DMS153 (cell line): ENCODE measurements at regions not wholly inside any gene's neighbourhood (a gene's known extent, or its start where the extent isn't known, plus 50 kb on each side); places are given as distances from the start of the nearest gene placed in this dataset.

ENCODE experiments used
- DNase-seq: peaks from one replicate; lab custom pipeline; 2025; lab: John Stamatoyannopoulos, UW

GRCh38 chr22:27450448-27450847 lies 351.1 kb downstream of the MN1 start:
- no peak for DNase-seq

- DNase-seq, result no peak
These were observed 349.3 kb downstream of the MN1 start for GRCh38 chr22:27452245-27452644.

- no peak for DNase-seq
These were observed 348.6 kb downstream of the MN1 start for GRCh38 chr22:27452922-27453321.

- no peak for DNase-seq
These were observed 347.8 kb downstream of the MN1 start for GRCh38 chr22:27453725-27454124.

GRCh38 chr22:27454807-27455450 lies 346.6 kb downstream of the MN1 start:
- DNase-seq, result no peak

GRCh38 chr22:27455526-27455925 lies 346.0 kb downstream of the MN1 start:
- DNase-seq, result no peak

- no peak for DNase-seq
These were observed 344.7 kb downstream of the MN1 start for GRCh38 chr22:27456696-27457503.

- no peak for DNase-seq
These were observed 341.6 kb downstream of the MN1 start for GRCh38 chr22:27459999-27460398.

GRCh38 chr22:27460591-27461347 lies 340.8 kb downstream of the MN1 start:
- DNase-seq, result no peak

GRCh38 chr22:27461470-27461869 lies 340.1 kb downstream of the MN1 start:
- DNase-seq, result no peak

- DNase-seq, result peak; percentile 74
These were observed 339.4 kb downstream of the MN1 start for GRCh38 chr22:27462190-27462589.

GRCh38 chr22:27463121-27463660 lies 338.4 kb downstream of the MN1 start:
- DNase-seq, result no peak

- DNase-seq, result no peak
These were observed 335.3 kb downstream of the MN1 start for GRCh38 chr22:27466229-27466628.

- no peak for DNase-seq
These were observed 334.6 kb downstream of the MN1 start for GRCh38 chr22:27466778-27467438.

GRCh38 chr22:27467711-27468110 lies 333.8 kb downstream of the MN1 start:
- DNase-seq, result no peak

GRCh38 chr22:27468712-27469111 lies 332.8 kb downstream of the MN1 start:
- no peak for DNase-seq

GRCh38 chr22:27470169-27470772 lies 331.3 kb downstream of the MN1 start:
- no peak for DNase-seq

GRCh38 chr22:27472975-27473374 lies 328.6 kb downstream of the MN1 start:
- peak; percentile 20 for DNase-seq

- DNase-seq, result no peak
These were observed 328.0 kb downstream of the MN1 start for GRCh38 chr22:27473533-27473932.

GRCh38 chr22:27474112-27474571 lies 327.4 kb downstream of the MN1 start:
- DNase-seq, result no peak

- DNase-seq, result no peak
These were observed 326.6 kb downstream of the MN1 start for GRCh38 chr22:27474711-27475547.
